Stimulated activated CD4-positive, alpha-beta T cell treated with anti-CD3 and anti-CD28 coated beads, Interleukin-2, amount 100 ng/mL, for 48 hours (primary cell): ENCODE measurements at regions not wholly inside any gene's neighbourhood (a gene's known extent, or its start where the extent isn't known, plus 50 kb on each side); places are given as distances from the start of the nearest gene placed in this dataset.

Experiments used
- DNase-seq, 2 donors: peaks; one replicate each; pipeline ENCODE4 v3.0.0-alpha.2; 2020

DNA sequence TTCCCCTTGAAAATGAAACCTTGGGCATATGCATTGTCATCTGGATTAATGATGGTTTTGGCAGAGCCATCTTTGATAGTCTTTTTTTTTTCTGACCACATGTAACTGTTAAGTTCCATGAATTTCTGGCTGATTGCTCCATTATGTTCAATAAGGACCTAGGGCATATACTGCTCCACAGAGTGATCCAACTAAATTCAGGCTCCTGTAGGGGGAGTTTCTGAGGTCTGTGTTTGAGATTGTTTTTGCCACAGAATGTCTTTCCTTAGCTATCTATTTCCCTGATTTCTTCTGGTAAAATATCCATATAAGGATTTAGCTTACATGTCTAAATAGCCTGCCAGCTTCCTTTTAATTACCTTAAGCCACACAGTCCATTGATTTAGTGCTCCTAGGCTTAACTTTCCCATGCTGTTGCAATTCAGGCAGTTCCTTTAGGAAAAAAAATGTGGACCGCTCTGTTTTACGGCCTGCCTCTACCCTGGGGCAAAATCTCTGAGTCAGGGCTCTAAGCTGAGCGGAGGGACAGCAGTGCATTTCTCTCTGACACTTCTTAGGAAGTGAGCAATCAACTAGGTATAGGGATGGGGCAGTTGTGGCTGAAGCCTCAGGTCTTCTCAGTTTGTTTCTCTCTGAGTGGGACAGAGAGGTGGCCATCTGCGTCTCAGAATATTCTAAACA lies 796.2 kb downstream of the NR2F2 start:
- no peak for DNase-seq

- DNase-seq, result no peak
These were observed 799.2 kb downstream of the NR2F2 start for GRCh38 chr15:97129674-97130073.

GRCh38 chr15:97140216-97140615 lies 809.7 kb downstream of the NR2F2 start:
- DNase-seq, result no peak

- no peak for DNase-seq
These were observed 810.9 kb downstream of the NR2F2 start for GRCh38 chr15:97141360-97141759.

DNA sequence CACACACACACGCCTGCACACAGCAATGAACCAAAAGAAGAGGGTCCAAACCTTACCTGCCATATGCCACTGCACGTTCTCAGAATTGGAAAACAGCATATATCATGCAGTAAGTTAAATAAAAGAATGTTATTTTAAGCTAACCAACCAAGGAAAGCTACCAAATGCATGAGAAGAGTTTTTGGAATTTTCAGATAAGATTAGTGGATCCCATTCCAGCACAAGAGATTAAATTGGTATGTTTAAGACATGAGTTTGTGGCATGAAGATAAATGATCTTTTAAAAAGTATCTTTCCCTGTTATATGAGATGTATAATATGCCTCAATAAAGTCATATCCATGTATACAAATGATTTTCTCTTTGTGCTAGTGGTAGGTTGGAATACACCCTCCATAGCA lies 811.4 kb downstream of the NR2F2 start:
- no peak for DNase-seq

- no peak for DNase-seq
These were observed 813.3 kb downstream of the NR2F2 start for GRCh38 chr15:97143592-97144376.

GRCh38 chr15:97144377-97144711 lies 813.8 kb downstream of the NR2F2 start:
- no peak for DNase-seq

DNA sequence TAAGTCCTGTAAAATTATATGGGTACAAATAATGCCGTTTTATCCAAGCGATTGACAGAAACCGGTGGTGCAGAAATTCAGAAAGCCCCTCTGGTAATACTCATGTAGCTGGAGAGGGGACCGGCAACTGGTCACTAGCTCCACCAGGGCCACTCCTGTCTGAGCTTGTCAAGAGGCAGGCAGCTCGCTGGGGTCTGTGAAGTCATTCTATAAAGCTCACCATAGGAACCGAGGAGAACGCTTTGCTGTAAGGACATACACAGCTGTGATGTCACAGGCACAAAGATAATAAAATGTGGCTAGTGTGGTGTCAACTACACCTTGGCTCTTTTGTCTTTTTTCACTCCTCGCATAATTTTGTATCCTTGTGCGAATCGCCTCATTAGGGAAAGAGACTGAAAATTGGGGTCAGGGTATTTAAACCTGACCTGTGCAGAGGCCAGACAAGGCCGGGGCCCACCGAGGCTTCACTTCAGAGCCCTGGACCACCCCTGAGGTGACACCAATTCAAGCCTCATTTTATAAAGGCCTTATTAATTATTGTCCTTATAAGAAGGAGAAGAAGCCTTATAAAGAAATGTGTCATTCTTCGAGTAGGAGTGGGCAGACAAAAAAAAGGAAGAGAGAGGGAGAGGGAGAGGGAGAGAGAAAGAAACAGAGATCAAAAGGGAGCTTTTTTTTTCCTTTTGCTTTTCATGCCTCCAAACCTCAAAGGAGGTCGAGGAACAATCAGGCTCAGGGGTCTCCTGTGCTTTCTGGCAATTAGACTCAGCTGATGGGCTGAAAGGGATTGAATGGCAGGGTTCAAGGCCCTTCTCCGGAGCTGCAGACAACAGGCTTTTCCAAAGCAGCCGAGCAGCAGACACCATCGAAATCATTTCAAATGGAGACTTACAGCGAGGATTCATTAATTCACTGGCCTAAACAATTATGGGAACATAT lies 813.3 kb upstream of the ARRDC4 start:
- no peak for DNase-seq

DNA sequence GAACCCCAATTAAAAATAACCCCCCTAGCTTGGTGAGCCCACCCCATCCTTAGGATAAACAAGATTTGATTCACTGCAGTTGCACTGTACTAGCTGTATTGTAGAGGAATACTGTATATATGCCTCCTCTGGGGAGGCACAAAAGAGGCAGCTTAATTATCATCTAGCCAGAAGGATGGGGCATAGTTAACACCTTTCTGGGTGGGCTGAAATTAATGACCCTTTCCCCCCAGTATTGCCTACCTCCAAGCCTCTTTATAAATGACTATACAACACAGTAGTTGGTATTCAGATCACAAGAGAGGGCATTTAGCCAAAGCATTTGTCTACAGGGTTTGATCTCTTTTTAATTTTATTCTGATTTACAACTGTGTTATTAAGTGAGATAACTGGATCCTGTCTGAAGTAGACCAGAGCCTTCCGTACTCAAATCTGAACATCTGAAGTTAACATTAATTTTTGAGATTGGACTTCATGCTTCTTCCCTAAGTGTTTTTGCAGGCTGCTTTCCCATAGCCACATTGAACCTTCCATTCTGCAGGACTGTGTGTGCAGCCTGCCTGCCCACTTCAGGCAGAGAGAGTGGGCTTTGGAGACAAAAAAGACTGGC lies 807.0 kb upstream of the ARRDC4 start:
- no peak for DNase-seq

DNA sequence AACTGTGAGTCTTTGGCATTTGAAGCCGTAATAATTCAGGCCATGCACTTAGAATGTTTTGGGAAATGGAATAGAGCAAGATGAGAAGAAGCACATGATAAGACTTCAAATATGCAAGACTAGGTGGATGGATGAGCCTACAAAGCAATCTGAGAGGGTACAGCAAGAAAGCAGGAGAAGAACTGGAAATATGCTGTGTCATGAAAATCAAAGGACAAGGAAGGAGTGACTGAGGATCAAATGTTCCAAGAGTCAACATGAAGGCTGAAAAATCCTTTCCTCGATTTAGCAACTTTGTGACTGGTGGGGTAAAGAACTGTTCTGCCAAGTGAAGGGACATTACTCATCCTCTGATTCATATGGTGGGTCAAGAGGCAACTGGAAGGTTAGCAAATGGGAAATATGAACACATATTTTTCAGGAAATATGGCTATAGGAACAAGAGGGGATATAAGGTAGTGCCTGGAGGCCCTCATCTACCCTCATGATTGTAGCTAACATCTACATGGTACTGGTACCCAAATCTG lies 803.7 kb upstream of the ARRDC4 start:
- DNase-seq, result no peak

- DNase-seq, result no peak
These were observed 797.6 kb upstream of the ARRDC4 start for GRCh38 chr15:97162805-97163495.

DNA sequence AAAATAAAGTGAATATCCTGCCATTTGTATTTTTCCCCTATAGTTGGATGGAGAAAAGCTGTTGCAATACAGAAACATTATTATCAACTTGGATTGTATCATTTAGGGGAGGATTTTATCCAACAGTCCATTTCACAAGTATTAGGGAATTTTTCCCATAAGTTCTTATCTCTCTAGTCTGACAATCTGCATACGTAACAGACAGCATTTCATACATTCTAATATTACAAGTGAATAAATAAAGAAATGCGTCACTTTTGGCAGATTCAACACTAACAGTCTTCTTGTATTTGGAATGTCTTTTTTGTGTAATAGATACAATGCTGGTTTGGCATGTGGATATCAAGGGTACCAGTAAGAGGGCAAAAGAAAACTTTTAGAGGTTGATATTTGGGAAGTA lies 795.3 kb upstream of the ARRDC4 start:
- no peak for DNase-seq

GRCh38 chr15:97168704-97169475 lies 791.6 kb upstream of the ARRDC4 start:
- DNase-seq, result no peak

GRCh38 chr15:97171556-97171955 lies 788.9 kb upstream of the ARRDC4 start:
- no peak for DNase-seq

DNA sequence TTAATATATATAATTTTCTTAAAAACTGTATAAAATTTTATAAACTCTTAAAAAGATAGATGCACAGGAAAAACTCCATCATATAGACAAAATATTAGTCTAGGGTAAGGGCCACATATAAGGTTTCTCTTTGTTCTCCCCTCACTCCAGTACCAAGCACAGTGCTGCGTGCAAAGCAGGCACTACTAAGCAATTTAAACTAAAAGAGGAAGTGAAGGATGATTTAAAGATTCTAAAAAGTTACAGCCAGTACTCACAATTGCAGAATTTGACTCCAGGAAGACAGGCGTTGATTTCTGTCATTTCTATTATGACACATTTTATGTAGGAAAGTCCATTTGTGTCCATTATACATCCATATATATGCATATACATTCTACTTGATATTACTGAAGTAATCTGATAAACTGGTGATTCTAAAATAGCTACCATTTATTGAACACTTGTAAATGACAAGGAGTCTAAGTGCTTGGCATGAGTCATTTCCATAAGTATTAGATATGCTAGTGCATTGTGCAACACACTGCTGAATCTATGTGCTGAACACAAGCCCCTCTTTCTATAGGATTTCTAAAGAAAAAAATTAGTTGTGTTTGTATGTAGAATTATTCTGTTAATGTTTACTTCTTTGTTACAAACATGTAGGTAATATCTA lies 785.5 kb upstream of the ARRDC4 start:
- no peak for DNase-seq

DNA sequence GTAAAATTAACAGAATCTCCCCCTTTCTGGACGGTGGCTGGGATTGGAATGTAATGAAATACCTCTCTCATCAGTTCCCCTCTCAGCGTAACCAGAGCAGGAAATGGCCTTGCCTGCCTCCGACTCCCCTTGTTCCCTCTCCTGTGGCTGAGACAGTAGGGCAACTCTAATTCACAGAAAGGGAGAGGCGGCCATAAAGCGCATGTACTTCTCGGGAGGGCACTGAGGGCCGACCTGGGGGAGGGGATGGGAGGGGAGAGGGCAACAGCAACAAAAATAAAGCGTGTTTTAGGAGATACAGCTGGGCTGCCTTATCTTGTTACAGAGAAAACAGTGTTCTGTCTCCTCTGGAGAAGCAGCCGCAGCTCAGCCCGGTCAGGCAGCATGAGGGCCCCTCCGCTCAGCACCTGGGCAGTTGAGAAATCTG lies 783.3 kb upstream of the ARRDC4 start:
- no peak for DNase-seq

DNA sequence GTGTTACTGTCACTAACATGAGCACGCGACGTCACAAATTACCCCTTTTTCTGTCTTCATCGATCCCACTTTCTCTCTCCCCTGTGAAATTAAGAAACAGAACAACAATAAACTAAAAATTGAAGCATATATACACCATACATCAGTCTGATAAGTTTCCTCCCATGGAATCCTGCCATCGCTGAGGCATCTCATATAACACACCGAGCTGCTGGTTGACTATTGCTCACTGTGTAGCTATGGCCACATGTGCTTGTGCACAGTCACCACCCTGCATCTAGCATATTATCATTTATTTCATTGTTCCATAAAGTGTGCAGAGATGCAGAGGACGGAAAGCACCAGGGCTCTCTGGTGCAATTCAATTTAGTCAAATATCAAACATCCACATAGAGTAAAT lies 777.9 kb upstream of the ARRDC4 start:
- no peak for DNase-seq

GRCh38 chr15:97189162-97189780 lies 771.2 kb upstream of the ARRDC4 start:
- no peak for DNase-seq

DNA sequence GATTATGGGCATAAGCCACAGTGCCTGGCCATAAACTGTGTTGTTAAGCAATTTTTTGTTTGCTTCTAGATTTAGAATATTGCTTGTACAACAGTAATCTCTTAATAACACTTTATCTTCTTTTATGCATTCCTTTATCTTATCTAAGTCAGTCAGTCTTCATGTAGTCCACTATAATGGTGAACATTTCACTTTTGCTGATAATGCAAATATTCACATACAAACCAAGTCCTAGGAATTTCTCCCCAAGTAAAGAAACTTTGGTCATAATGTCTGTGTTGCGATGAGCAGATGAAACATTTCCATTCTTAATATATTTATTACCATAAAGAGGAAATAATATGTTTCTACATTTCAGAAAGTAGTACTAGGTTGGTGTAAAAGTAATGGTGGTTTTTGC lies 765.8 kb upstream of the ARRDC4 start:
- DNase-seq, result no peak
